Posterior vena cava (tissue), 2 donors: ENCODE measurements at regions not wholly inside any gene's neighbourhood (a gene's known extent, or its start where the extent isn't known, plus 50 kb on each side); places are given as distances from the start of the nearest gene placed in this dataset.
A peak's percentile ranks its signal among the peaks of the same experiment; 100 is the strongest.
"Not testable (repeated sequence)": the region's sequence is repeated elsewhere in the genome, so short reads cannot be mapped to it uniquely, and the experiment has no call there.

Experiments
- DNase-seq: peaks from one replicate; pipeline ENCODE4 v3.0.0-alpha.2; 2020; ENCODE audit warnings: low spot score
- intact Hi-C, 2 donors: fragments of 100-400 bp; cut with DNase I; formaldehyde crosslinking; loops; one replicate each; pipeline versions ENCODE4 v1.14.1 to v1.14.2; 2022 to 2023
- donor health status: DM: yes; HTN: yes; CAD: no.
- donor health status: DM: yes; HTN: yes; CAD: no.

DNA sequence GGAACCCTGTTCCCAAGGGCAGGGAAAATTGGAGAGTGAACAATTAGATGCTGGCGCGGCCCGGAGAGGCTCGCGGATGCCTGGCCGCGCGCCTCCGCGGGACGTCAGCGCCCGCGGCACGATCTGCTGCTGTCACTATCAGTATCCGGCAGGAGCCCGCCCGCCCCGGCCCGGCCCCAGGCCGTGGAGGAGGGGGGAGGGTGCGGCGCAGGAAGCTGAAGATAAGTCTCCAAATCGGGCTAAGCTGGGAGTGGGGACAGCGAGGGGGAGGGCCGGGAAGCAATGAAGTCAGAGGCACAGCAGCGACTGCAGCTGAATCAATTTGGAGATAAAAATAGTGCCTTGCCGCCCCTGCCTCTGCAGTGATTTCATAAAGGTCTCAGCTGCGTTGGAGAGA lies 441.5 kb upstream of the KLF12 start:
- peak; percentile 91 for DNase-seq
- intact Hi-C loops = no loop called here

DNA sequence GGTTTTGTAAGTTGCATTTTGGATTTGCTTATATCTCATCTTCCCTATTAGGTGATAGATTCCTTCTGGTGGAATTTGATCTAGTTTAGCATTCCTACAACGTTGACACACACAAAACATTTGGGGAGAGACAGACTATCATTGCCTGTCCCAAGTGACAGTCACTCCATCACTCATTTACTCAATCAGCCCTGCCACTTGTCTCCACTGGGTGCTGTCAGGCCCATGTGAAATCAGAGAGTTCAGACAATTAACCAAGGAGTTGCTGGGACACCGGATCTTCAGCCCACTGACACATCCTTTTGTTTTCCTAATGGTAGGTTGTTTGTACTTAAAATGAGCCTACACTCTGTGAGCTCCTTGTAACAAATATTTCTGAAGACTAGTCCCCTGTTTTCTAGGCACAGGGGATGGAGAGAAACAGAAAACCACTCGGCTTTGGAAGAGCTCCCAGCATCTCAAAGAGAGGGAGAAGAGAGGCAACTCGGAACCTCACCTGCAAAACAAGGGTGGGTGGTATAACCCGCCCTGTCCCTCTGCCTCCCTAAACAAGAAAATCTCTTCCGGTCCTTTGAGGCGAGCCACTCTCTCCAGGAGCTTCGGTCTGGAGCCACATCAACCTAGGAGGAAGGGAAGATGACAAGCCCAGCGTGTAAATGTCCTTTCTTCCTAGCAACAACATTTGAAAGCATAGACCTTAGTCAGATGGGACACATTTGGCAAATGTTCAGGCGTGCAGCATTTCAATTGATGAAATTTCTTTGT lies 440.9 kb upstream of the KLF12 start:
- intact Hi-C loops = no loop called here
- no peak for DNase-seq

DNA sequence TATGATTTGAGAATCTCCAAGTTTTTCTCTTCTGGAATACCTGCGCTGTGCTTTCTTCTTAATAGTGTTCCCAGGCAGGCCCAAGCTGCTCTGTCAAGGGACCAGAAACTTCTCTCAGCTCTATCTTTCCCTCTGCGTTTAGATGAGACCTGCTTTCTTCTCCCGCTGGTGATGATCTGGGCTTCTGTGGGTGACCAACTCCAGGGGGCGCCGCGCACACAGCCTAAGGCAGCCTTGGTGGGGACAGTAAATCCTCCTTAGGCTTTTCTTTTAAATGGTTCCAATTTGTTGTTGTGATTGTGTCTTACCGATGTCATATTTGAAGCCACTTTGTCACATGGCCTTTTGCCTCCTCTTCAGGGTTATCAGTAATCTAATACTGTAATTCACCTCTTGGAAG lies 439.4 kb upstream of the KLF12 start:
- intact Hi-C loops = no loop called here
- no peak for DNase-seq

DNA sequence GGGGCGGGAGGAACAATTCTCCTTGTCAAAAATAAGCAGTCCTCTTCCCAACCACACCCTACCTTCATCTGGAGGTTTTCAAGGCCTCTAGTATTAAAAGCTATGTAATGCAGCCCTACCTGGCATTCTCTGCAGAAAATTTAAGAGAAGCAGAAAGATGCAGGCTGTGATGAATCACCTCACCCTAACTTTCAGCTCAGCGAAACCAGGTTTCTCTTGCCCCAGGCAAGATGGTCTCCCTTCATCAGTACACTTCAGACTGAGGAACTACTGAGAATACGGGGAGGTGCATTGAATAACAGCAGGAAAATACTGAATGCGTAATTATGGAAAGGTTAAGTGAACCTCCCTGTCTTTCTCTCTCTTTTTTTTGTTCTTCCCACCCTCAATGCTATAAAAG lies 437.6 kb upstream of the KLF12 start:
- no peak for DNase-seq
- intact Hi-C loops = no loop called here

- no peak for DNase-seq
- intact Hi-C loops = no loop called here
Observed at GRCh38 chr13:74570834-74571233, 436.6 kb upstream of the KLF12 start.

DNA sequence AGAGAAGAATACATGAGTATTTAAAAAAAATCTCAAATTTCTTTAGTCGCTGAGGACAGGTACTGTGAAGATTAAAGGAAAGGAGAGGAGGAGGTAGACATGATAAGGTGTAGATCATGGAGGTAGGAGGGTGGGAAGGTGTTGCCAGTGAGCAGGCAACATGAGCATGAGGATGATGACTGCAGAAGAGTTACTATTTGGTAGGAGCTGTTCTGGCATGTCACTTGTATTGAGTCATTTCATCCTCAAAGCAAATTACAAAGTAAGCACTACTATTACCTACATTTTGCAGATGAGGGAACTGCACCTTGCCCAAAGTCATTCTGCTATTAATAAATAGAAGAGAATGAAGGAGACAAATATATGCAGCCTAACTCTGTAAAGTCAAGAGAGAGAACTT lies 435.8 kb upstream of the KLF12 start:
- intact Hi-C loops = no loop called here
- no peak for DNase-seq

- intact Hi-C loops = no loop called here
- no peak for DNase-seq
Observed at GRCh38 chr13:74569251-74569650, 435.0 kb upstream of the KLF12 start.

- DNase-seq = no peak
- intact Hi-C loops = no loop called here
Observed at GRCh38 chr13:74567485-74567884, 433.3 kb upstream of the KLF12 start.

GRCh38 chr13:74562381-74562780 lies 428.2 kb upstream of the KLF12 start:
- intact Hi-C loops = no loop called here
- DNase-seq = no peak

GRCh38 chr13:74561155-74561554 lies 427.0 kb upstream of the KLF12 start:
- intact Hi-C loops = no loop called here
- DNase-seq = no peak

DNA sequence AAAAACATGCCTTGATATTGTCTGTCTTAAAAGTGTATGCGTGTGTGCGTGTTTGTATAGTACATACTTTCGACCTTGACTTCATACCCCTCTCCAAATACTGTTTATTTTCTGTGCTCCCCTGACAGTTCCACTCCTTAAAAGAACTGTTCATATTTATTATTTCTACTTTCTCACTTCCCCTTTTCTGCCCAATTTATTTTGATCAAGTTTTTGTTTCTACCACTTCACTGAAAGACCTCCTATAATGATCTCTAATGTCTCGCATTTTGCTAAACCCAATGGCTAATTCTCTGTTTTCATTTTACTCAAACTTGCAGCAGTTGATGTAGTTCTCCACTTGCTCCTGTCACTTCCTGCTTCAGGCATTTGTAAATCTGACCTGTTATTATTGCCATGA lies 426.1 kb upstream of the KLF12 start:
- DNase-seq = no peak
- intact Hi-C loops = no loop called here

DNA sequence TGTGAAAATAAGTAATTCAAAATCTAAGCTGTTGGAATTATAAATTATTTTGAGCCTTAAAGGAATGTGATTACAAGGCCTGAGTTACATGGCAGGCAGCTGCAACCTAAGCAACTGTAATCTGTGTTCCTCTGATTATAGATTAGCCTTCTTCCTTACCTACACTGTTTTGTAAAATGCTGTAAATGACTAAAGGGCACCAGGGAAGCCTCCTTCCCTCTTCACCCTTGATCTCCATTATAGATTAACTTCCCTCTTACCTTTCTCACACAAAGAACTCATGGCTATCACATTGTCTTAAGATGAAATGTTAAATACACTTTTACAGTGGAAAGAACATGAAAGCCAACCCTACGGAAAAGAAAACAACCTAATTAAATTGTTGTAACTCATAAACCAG lies 423.7 kb upstream of the KLF12 start:
- intact Hi-C loops = no loop called here
- no peak for DNase-seq

GRCh38 chr13:74555651-74556420 lies 421.6 kb upstream of the KLF12 start:
- intact Hi-C loops = no loop called here
- DNase-seq = no peak

DNA sequence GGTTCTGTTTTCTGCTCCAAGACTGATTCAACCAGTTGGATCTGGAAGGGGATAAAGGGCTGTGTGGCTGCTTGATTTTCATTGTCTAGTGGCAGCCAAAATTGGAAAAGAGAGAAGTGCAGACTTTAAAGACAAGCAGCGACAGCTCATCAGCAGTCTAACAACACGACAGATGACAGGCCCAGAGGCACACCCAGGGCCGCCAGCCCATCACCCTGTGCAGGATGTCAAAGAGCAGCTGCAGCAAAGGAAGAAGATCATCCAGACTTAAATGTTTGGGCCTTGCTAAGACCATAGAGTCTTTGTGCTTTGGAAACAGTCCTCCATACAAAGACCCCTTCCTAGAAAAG lies 421.0 kb upstream of the KLF12 start:
- DNase-seq = no peak
- intact Hi-C loops = no loop called here

- intact Hi-C loops = no loop called here
- no peak for DNase-seq
Observed at GRCh38 chr13:74554569-74555275, 420.5 kb upstream of the KLF12 start.

DNA sequence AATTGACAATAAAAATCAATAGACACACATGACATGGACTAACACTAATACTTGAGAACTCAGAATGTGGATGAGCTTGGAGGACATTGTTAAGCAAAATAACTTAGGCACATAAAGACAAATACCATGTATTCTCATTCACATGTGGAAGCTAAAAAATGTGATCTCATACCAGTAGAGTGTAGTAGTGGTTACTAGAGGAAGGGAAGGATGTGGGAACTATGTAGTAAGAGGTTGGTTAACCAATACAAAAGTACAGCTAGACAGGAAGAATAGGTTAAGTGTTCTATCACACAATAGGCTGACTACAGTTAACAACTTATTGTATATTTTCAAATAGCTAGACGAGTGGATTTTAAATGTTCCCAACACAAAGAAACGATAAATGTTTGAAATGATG lies 415.8 kb upstream of the KLF12 start:
- no peak for DNase-seq
- intact Hi-C loops = no loop called here

- DNase-seq, intact Hi-C loops: not testable (repeated sequence)
Observed at GRCh38 chr13:74536649-74537048, 402.4 kb upstream of the KLF12 start.

DNA sequence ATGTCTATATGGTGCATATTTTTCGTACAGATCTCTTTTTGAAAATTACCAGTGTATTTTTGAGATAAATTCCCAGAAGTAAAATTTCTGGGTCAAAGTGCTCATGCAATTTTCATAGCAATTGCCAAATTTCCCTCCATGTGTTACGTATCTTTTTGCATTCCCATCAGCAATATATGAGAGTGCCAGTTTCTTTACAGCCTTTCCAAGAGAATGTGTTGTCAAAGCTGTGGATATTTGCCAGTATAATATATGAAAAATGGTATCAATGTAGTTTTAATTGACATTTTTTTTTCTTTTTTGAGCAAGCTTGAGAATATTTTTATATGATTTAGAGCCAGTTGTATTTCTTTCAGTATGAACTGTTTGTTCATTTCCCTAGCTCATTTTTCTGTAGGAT lies 399.0 kb upstream of the KLF12 start:
- intact Hi-C loops = no loop called here
- DNase-seq = no peak

GRCh38 chr13:74530011-74530410 lies 395.8 kb upstream of the KLF12 start:
- DNase-seq = no peak

GRCh38 chr13:74528734-74529513 lies 394.7 kb upstream of the KLF12 start:
- intact Hi-C loops = no loop called here
- no peak for DNase-seq

More at GRCh38 chr13:74530011-74530410, 395.8 kb upstream of the KLF12 start:
- intact Hi-C loops = no loop called here
